ENCODE measurements at regions not wholly inside any gene's neighbourhood (a gene's known extent, or its start where the extent isn't known, plus 50 kb on each side); places are given as distances from the start of the nearest gene placed in this dataset.

GRCh38 chr11:69393178-69393832, 88.2 kb upstream of the LINC01488 start:
- no peak for DNase-seq

- DNase-seq, result no peak
Measured at GRCh38 chr11:69393865-69394233, 87.6 kb upstream of the LINC01488 start.

- no peak for DNase-seq
Measured at GRCh38 chr11:69394234-69394868, 87.1 kb upstream of the LINC01488 start.

GRCh38 chr11:69394869-69395246, 86.6 kb upstream of the LINC01488 start:
- no peak for DNase-seq

- no peak for DNase-seq
Measured at GRCh38 chr11:69395287-69395686, 86.2 kb upstream of the LINC01488 start.

GRCh38 chr11:69396051-69396947, 85.2 kb upstream of the LINC01488 start:
- DNase-seq, result no peak

GRCh38 chr11:69396948-69397307, 84.5 kb upstream of the LINC01488 start:
- no peak for DNase-seq

- no peak for DNase-seq
Measured at GRCh38 chr11:69397732-69398131, 83.7 kb upstream of the LINC01488 start.

GRCh38 chr11:69398529-69399492, 82.7 kb upstream of the LINC01488 start:
- no peak for DNase-seq

GRCh38 chr11:69400140-69400539, 81.3 kb upstream of the LINC01488 start:
- no peak for DNase-seq

GRCh38 chr11:69400771-69401590, 80.5 kb upstream of the LINC01488 start:
- no peak for DNase-seq

- DNase-seq, result no peak
Measured at GRCh38 chr11:69401715-69402114, 79.7 kb upstream of the LINC01488 start.

GRCh38 chr11:69402251-69402887, 79.1 kb upstream of the LINC01488 start:
- DNase-seq, result no peak

GRCh38 chr11:69403556-69404215, 77.8 kb upstream of the LINC01488 start:
- DNase-seq, result no peak

GRCh38 chr11:69406060-69406459, 75.4 kb upstream of the LINC01488 start:
- no peak for DNase-seq

GRCh38 chr11:69409812-69410645, 71.4 kb upstream of the LINC01488 start:
- no peak for DNase-seq

- no peak for DNase-seq
Measured at GRCh38 chr11:69411257-69411924, 70.1 kb upstream of the LINC01488 start.

- DNase-seq, result no peak
Measured at GRCh38 chr11:69413015-69413801, 68.3 kb upstream of the LINC01488 start.

Measured in right kidney (tissue), 1 donor.